Activated naive CD4-positive, alpha-beta T cell treated with anti-CD3 and anti-CD28 coated beads, Interleukin-2, amount 50 U/mL, for 72 hours (primary cell): ENCODE measurements at regions not wholly inside any gene's neighbourhood (a gene's known extent, or its start where the extent isn't known, plus 50 kb on each side); places are given as distances from the start of the nearest gene placed in this dataset.
"Not testable (repeated sequence)": the region's sequence is repeated elsewhere in the genome, so short reads cannot be mapped to it uniquely, and the experiment has no call there.

ENCODE experiments used
- ATAC-seq, 2 donors: fragments of 150-1000 bp; cut with Tn5 transposase; 2 replicates each; pipeline ENCODE4 v1.10.0; 2021; ENCODE audit warnings: mild to moderate bottlenecking in 2 of 2, moderate library complexity in 2 of 2
- DNase-seq, 2 donors: peaks; one replicate each; pipeline ENCODE4 v3.0.0; 2021 to 2022; ENCODE audit warnings: low spot score in 2 of 2
- H3K27ac Mint-ChIP-seq, 2 donors: one replicate each; pipeline ENCODE4 v1.8.0; 2022; ENCODE audit warnings: mild to moderate bottlenecking in 2 of 2, mixed read lengths in 2 of 2
- H3K36me3 Mint-ChIP-seq, 2 donors: one replicate each; pipeline ENCODE4 v1.8.0; 2022; ENCODE audit warnings: mixed read lengths in 2 of 2
- H3K9me3 Mint-ChIP-seq, 2 donors: one replicate each; pipeline ENCODE4 v1.8.0; 2022; ENCODE audit warnings: mixed read lengths in 2 of 2

DNA sequence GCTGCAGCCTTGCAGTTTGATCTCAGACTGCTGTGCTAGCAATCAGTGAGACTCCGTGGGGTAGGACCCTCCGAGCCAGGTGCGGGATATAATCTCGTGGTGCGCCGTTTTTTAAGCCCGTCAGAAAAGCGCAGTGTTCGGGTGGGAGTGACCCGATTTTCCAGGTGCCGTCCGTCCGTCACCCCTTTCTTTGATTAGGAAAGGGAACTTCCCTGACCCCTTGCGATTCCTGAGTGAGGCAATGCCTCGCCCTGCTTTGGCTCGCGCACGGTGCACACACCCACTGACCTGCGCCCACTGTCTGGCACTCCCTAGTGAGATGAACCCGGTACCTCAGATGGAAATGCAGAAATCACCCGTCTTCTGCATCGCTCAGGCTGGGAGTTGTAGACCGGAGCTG is 203.2 kb downstream of the SNCAIP start:
- H3K9me3 Mint-ChIP-seq, H3K36me3 Mint-ChIP-seq, H3K27ac Mint-ChIP-seq, DNase-seq, ATAC-seq: not testable (repeated sequence)

- DNase-seq (no peak), ATAC-seq (no peak)
- H3K27ac Mint-ChIP-seq: no peak overlapping the region
- peaks cover 0 to 5% of the 10 kb centered on the region in 2 donors for H3K9me3 Mint-ChIP-seq
- H3K36me3 Mint-ChIP-seq: no peaks in the 10 kb centered on the region
Measured at GRCh38 chr5:122515709-122516431, 203.8 kb downstream of the SNCAIP start.

GRCh38 chr5:122516432-122516743 is 204.4 kb downstream of the SNCAIP start:
- no peak for ATAC-seq
- Mint-ChIP-seq H3K9me3 (peaks cover 0 to 5% of the 10 kb centered on the region in 2 donors), H3K36me3 (no peaks in the 10 kb centered on the region), H3K27ac (no peak overlapping the region)
- DNase-seq: no peak

- H3K36me3 Mint-ChIP-seq: no peaks in the 10 kb centered on the region
- peaks cover 0 to 5% of the 10 kb centered on the region in 2 donors for H3K9me3 Mint-ChIP-seq
- ATAC-seq (no peak), DNase-seq (no peak)
- no peak overlapping the region for H3K27ac Mint-ChIP-seq
Measured at GRCh38 chr5:122517091-122517490, 205.1 kb downstream of the SNCAIP start.

GRCh38 chr5:122523776-122524175 is 211.7 kb downstream of the SNCAIP start:
- no peak for DNase-seq

GRCh38 chr5:122527547-122527946 is 215.5 kb downstream of the SNCAIP start:
- ATAC-seq (no peak), DNase-seq (no peak)
- Mint-ChIP-seq H3K9me3 (peaks cover 0 to 4% of the 10 kb centered on the region in 2 donors), H3K36me3 (no peaks in the 10 kb centered on the region), H3K27ac (no peak overlapping the region)

More at GRCh38 chr5:122523776-122524175, 211.7 kb downstream of the SNCAIP start:
- no peak overlapping the region for H3K27ac Mint-ChIP-seq
- peaks cover 0 to 9% of the 10 kb centered on the region in 2 donors for H3K9me3 Mint-ChIP-seq
- ATAC-seq: no peak
- no peaks in the 10 kb centered on the region for H3K36me3 Mint-ChIP-seq

DNA sequence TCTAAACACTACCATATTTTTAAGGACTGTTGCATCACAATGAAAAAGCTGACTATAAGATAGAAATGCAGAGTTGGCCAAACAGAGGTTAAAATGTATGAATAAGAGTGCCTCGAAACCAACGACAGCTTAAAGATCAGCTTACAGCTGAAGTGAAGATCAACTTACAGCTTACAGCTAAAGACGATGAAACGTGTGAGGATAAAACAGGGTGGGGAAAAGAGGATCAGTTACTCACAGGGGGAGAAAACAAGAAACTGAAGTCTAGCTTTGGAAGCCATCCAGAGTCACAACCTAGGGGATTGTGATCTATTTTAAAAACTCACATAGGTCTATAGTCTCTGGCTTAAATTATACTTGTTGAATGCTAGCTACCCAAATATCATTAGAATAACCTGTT is 220.0 kb downstream of the SNCAIP start:
- no peak overlapping the region for H3K27ac Mint-ChIP-seq
- ATAC-seq (no peak), DNase-seq (no peak)
- no peaks in the 10 kb centered on the region for H3K36me3 Mint-ChIP-seq
- no peaks in the 10 kb centered on the region for H3K9me3 Mint-ChIP-seq

DNA sequence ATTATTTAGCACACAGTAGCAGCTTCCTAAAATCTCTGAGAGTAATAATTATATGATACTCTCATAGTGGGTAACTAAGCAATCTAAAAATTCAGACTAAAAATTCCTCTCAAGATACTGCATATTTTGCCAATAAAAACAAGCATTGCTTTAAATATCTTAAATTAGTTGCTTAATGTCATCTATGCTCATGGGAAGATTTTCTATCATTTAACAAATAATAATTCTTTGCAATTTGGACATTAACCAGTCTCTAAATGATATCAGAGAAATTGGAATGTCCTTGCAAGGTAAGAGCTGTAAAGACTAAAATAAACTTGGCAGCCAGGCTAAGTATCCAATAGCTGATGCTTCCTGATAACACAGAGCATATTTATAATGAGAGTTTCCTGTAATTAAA is 221.8 kb downstream of the SNCAIP start:
- no peak for ATAC-seq
- DNase-seq: no peak
- no peak overlapping the region for H3K27ac Mint-ChIP-seq
- no peaks in the 10 kb centered on the region for H3K36me3 Mint-ChIP-seq
- no peaks in the 10 kb centered on the region for H3K9me3 Mint-ChIP-seq

GRCh38 chr5:122534829-122535228 is 222.8 kb downstream of the SNCAIP start:
- Mint-ChIP-seq H3K27ac (no peak overlapping the region), H3K36me3 (no peaks in the 10 kb centered on the region), H3K9me3 (no peaks in the 10 kb centered on the region)
- ATAC-seq (no peak), DNase-seq (no peak)

GRCh38 chr5:122541388-122541787 is 229.4 kb downstream of the SNCAIP start:
- H3K36me3 Mint-ChIP-seq: no peaks in the 10 kb centered on the region

DNA sequence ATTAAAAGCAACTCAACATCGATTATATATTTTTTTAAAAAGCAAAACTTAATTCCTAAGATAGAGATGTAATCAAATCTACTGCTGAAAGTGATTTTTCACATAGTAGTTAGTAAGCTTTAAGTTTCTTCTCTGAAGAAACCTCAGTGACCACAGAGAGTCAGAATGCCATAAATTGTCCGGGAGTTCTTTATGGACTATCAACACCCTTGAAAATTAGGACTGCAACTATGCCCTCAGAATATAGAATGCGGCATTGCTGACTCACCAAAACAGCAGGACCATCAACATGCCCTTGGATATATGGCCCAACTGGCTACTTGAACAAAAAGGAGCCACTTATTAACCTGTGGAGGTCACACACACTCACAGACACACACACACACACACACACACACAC is 228.9 kb upstream of the SNX2 start:
- no peaks in the 10 kb centered on the region for H3K36me3 Mint-ChIP-seq
- ATAC-seq (no peak), DNase-seq (no peak)
- no peak overlapping the region for H3K27ac Mint-ChIP-seq
- H3K9me3 Mint-ChIP-seq: peaks cover 0 to 4% of the 10 kb centered on the region in 2 donors

More at GRCh38 chr5:122541388-122541787, 229.4 kb downstream of the SNCAIP start:
- Mint-ChIP-seq H3K27ac (no peak overlapping the region), H3K9me3 (peaks cover 4 to 5% of the 10 kb centered on the region in 2 donors)
- no peak for DNase-seq
- ATAC-seq: no peak

DNA sequence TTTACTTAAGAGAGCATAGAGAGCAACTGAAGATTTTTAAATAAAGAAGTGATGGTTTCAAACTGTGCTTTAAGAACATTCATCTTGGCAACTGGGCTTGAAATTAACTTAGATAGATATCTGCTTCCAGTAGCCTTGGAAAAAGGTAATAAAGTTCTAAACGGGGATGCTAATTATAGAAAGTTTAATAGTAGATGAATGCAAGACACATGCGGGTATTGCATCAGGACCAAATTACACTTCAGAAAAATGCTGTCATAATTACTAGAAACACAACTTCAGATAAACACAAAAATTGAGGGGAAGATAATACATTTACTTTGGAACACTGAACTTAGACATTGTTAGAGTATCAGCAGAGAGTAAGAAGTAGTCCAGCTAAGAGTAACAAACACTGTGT is 227.7 kb upstream of the SNX2 start:
- no peak for DNase-seq
- Mint-ChIP-seq H3K9me3 (peaks cover 0 to 2% of the 10 kb centered on the region in 2 donors), H3K36me3 (no peaks in the 10 kb centered on the region), H3K27ac (no peak overlapping the region)
- ATAC-seq: no peak

GRCh38 chr5:122547669-122548068 is 227.2 kb upstream of the SNX2 start:
- DNase-seq: no peak

GRCh38 chr5:122559676-122560075 is 215.2 kb upstream of the SNX2 start:
- no peaks in the 10 kb centered on the region for H3K36me3 Mint-ChIP-seq
- ATAC-seq (no peak), DNase-seq (no peak)
- peaks cover 0 to 3% of the 10 kb centered on the region in 2 donors for H3K9me3 Mint-ChIP-seq
- H3K27ac Mint-ChIP-seq: no peak overlapping the region

More at GRCh38 chr5:122547669-122548068, 227.2 kb upstream of the SNX2 start:
- Mint-ChIP-seq H3K27ac (no peak overlapping the region), H3K9me3 (no peaks in the 10 kb centered on the region), H3K36me3 (no peaks in the 10 kb centered on the region)
- no peak for ATAC-seq

- DNase-seq: no peak
- ATAC-seq: no peak
- Mint-ChIP-seq H3K27ac (no peak overlapping the region), H3K36me3 (no peaks in the 10 kb centered on the region), H3K9me3 (peaks cover 0 to 3% of the 10 kb centered on the region in 2 donors)
Measured at GRCh38 chr5:122561209-122561608, 213.7 kb upstream of the SNX2 start.

- H3K9me3 Mint-ChIP-seq: no peaks in the 10 kb centered on the region
- no peak for ATAC-seq
- H3K27ac Mint-ChIP-seq: no peak overlapping the region
- H3K36me3 Mint-ChIP-seq: no peaks in the 10 kb centered on the region
- DNase-seq: no peak
Measured at GRCh38 chr5:122565331-122565730, 209.5 kb upstream of the SNX2 start.

DNA sequence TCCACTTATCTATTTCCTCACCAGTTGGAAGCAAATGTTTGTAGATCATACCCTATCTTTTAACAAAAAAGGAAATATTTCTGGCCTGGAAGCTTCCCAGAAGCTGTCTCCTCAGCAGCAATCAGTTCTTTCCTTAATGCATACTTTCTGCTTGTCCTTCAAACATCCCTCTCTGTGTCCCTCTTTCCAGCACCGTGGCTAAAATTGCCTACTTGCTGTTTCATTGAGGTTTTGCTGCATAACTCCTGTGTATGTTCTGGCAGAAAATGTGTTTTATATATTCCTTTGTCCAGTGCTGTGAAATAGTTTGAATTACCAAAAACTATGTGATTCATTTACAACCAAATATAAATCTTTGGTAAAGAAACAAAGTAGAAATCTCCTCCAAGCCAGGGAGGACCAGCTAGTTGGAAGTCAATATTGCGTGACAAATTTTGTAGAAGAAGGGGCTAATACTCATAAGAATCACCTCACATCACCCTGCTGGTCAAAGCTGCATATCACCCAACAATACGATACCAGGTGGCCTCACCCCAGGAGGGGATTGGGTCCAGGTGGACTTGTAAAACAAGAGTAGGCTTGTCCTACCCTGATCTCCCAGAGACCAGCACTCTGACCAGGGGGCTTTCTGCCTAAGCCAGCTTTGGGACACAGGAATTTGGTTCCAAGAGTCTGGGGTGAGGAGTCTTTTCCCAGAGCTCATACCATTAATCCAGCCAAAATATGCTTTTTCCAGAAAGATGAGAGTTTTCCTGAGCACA is 198.4 kb upstream of the SNX2 start:
- H3K36me3 Mint-ChIP-seq: no peaks in the 10 kb centered on the region
- ATAC-seq (no peak), DNase-seq (no peak)
- H3K27ac Mint-ChIP-seq: no peak overlapping the region
- peaks cover 0 to 4% of the 10 kb centered on the region in 2 donors for H3K9me3 Mint-ChIP-seq

GRCh38 chr5:122581629-122582028 is 193.3 kb upstream of the SNX2 start:
- DNase-seq: no peak
- peaks cover 0 to 4% of the 10 kb centered on the region in 2 donors for H3K9me3 Mint-ChIP-seq
- ATAC-seq: no peak
- H3K36me3 Mint-ChIP-seq: no peaks in the 10 kb centered on the region
- no peak overlapping the region for H3K27ac Mint-ChIP-seq
